WERI-Rb-1 (cell line): ENCODE measurements at regions not wholly inside any gene's neighbourhood (a gene's known extent, or its start where the extent isn't known, plus 50 kb on each side); places are given as distances from the start of the nearest gene placed in this dataset.

Experiments
- DNase-seq: peaks from one replicate; pipeline ENCODE4 v3.0.0-alpha.2; 2020
- H3K27ac ChIP-seq: fragments of 250-450 bp; sonication (Bioruptor Pico); 2 replicates; pipeline ENCODE4 v1.5.1; 2020; ENCODE audit warnings: mild to moderate bottlenecking, moderate library complexity
- H3K27me3 ChIP-seq: fragments of 250-450 bp; sonication (Bioruptor Pico); 2 replicates; pipeline ENCODE4 v1.5.1; 2021; ENCODE audit warnings: mild to moderate bottlenecking, low read depth, moderate library complexity; ENCODE audit not compliant: insufficient read depth, severe bottlenecking
- H3K36me3 ChIP-seq: fragments of 250-450 bp; sonication (Bioruptor Pico); 2 replicates; pipeline ENCODE4 v1.5.1; 2020; ENCODE audit warnings: mild to moderate bottlenecking, moderate library complexity
- H3K4me3 ChIP-seq: 2 replicates; pipeline ENCODE4 v1.5.1; 2011; ENCODE audit warnings: low read depth, mild to moderate bottlenecking, control low read depth, low read length
- H3K9me3 ChIP-seq: fragments of 250-450 bp; sonication (Bioruptor Pico); 2 replicates; pipeline ENCODE4 v1.5.1; 2021; ENCODE audit warnings: mild to moderate bottlenecking, moderate library complexity; ENCODE audit not compliant: severe bottlenecking
- TF ChIP-seq, protein P1 (sequence below): IDR thresholded peaks from 2 replicates; pipeline ENCODE4 v1.5.1; 2011; ENCODE audit warnings: low read depth, mild to moderate bottlenecking, control low read depth, inconsistent platforms, low read length

DNA sequence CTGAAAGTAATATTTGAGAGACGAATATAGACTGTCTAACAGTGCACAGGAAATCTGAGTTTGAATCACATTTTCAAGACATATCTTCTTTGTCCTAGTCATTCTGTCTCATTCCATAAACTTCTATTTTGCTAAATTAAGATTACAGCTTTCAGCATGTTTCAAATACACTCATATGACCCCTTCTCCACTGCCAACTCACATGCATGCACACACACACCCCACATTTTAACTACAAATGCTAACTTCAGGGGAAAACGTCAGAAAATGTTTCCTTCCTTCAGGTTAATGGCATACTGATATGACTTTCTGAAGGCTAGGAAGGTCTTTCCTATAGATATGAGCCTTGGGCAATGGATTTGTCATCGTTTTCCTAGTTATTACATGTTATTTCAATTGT, 373.7 kb downstream of the RBM43 start:
- TF ChIP-seq, protein P1, sequence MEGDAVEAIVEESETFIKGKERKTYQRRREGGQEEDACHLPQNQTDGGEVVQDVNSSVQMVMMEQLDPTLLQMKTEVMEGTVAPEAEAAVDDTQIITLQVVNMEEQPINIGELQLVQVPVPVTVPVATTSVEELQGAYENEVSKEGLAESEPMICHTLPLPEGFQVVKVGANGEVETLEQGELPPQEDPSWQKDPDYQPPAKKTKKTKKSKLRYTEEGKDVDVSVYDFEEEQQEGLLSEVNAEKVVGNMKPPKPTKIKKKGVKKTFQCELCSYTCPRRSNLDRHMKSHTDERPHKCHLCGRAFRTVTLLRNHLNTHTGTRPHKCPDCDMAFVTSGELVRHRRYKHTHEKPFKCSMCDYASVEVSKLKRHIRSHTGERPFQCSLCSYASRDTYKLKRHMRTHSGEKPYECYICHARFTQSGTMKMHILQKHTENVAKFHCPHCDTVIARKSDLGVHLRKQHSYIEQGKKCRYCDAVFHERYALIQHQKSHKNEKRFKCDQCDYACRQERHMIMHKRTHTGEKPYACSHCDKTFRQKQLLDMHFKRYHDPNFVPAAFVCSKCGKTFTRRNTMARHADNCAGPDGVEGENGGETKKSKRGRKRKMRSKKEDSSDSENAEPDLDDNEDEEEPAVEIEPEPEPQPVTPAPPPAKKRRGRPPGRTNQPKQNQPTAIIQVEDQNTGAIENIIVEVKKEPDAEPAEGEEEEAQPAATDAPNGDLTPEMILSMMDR = no peak
- Histone ChIP-seq H3K9me3 (no peaks in the 10 kb centered on the region), H3K36me3 (no peaks in the 10 kb centered on the region), H3K4me3 (no peak overlapping the region), H3K27me3 (no peaks in the 10 kb centered on the region), H3K27ac (no peak overlapping the region)
- no peak for DNase-seq

DNA sequence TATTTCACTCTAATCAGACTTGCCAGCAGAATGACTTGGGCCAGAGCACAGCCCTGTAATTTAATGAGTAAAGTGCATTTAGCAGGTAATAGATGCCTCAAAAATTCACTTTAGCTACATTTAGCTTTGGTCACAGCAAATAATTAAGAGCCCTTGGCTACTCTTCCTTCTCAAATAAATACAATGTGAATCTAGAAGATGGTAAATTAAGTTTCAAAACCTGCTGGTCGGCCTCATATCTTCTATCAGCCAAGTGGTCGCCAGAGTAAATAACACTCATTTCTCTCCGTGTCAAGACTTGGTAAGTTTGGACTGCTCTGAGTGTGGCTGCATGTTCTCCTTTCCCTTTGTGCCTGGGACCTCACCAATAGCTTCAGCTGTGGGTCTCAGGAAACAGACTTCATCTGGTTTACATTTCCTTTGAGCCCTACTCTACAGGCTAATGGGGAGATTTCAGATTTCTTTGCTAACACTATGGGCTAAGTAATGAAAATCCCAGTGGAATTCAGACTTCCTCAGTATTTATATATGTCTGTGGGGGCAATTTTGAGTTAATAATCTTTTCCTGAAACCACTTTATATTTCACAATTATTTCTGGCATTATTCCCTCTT, 375.8 kb downstream of the RBM43 start:
- Histone ChIP-seq H3K36me3 (no peaks in the 10 kb centered on the region), H3K27ac (no peak overlapping the region), H3K27me3 (no peaks in the 10 kb centered on the region), H3K4me3 (no peak overlapping the region), H3K9me3 (no peaks in the 10 kb centered on the region)
- no peak for DNase-seq
- TF ChIP-seq, protein P1 = no peak

DNA sequence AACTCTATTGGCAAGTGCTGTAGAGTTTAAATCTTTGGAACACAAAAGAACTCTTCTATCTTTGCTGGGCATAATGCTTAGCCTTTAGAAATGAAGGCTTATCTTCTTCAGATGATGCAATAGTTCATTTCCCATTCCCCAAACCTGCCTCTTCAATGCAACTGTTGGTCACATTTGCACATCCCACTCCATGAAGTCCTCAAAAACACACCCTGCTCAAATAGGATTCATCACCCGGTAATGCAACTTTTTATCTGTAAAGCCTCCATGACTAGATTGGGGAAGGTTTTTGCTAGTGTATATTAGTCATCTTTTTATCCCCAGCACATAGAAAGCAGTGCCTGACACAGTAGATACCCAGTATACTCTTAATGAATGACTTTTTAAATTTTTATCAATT, 376.4 kb downstream of the RBM43 start:
- DNase-seq = no peak

DNA sequence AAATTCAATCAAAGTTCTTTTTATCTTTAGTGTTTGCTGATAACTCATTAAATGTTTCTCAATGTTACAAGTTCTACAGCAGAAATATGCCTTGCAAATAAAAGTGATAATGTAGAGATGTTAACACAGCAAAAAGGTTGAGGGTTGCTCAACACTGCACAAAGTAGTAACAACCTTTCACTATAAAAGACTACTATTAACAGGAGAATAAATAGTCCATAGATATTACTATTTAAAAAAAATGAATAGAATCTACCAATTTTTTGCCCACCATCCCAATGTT, 378.1 kb downstream of the RBM43 start:
- Histone ChIP-seq H3K27me3 (no peaks in the 10 kb centered on the region), H3K4me3 (no peak overlapping the region), H3K36me3 (no peaks in the 10 kb centered on the region), H3K27ac (no peak overlapping the region), H3K9me3 (no peaks in the 10 kb centered on the region)
- no peak for DNase-seq
- TF ChIP-seq, protein P1 = no peak

More for the DNA sequence above, 376.4 kb downstream of the RBM43 start:
- no peaks in the 10 kb centered on the region for H3K27me3 ChIP-seq
- TF ChIP-seq, protein P1 = no peak
- no peaks in the 10 kb centered on the region for H3K36me3 ChIP-seq
- H3K27ac ChIP-seq = no peak overlapping the region
- H3K9me3 ChIP-seq = no peaks in the 10 kb centered on the region
- H3K4me3 ChIP-seq = no peak overlapping the region

DNA sequence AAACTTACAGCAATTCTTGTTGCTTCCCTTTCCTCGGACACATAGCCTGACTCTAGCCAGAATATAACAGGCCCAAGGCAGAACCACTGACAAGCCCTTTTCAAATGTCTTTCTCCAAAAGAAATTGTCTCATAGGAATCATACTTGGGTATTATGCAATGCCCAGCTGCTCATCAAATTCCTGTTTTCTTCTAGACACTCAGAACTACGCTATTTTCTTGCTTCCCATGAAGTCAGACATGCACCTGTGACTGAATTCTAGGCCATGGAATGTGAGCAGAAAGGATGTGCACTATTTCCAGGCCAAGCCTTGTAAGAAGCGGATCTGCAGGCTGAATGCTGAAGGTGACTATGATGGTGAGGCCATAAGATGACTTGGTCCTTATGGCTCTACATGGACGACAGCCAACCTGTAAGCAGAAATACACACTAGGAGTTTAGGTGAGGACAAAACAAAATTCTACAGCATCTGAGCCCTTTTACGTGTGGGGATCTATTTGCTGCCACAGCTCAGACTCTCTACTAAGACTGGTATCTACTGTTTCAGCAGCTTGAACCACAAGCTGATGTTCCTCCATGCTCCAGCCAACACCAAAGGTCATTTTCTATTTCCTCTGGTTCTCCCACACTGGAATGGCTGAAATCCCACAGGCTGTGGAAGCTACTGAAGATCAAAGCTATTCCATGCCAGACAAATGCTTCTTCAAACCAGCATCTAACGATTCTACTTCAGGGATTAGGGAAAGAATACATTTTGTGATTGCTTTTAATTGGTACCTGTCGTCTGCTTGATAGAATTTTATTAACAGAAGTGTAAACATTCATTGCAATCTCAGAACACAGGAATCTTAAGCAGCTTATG, 378.7 kb downstream of the RBM43 start:
- TF ChIP-seq, protein P1 = no peak
- Histone ChIP-seq H3K27ac (no peak overlapping the region), H3K27me3 (no peaks in the 10 kb centered on the region), H3K36me3 (no peaks in the 10 kb centered on the region), H3K9me3 (no peaks in the 10 kb centered on the region), H3K4me3 (no peak overlapping the region)
- no peak for DNase-seq
